GM12873 (cell line): ENCODE measurements at regions not wholly inside any gene's neighbourhood (a gene's known extent, or its start where the extent isn't known, plus 50 kb on each side); places are given as distances from the start of the nearest gene placed in this dataset.

Experiments
- CTCF ChIP-seq: IDR thresholded peaks from 2 replicates; pipeline ENCODE4 v1.5.1; 2012; ENCODE audit warnings: low read depth, mild to moderate bottlenecking, moderate library complexity, low read length, control low read depth; ENCODE audit not compliant: insufficient read depth; ENCODE audit errors: missing control alignments

GRCh38 chr15:96756656-96757055, 426.2 kb downstream of the NR2F2 start:
- TF ChIP-seq CTCF = no peak

GRCh38 chr15:96762566-96762965, 432.1 kb downstream of the NR2F2 start:
- TF ChIP-seq CTCF = no peak

- no peak for TF ChIP-seq CTCF
These were observed 434.0 kb downstream of the NR2F2 start for GRCh38 chr15:96764501-96764900.

GRCh38 chr15:96764946-96765345, 434.4 kb downstream of the NR2F2 start:
- no peak for TF ChIP-seq CTCF

- TF ChIP-seq CTCF = no peak
These were observed 435.9 kb downstream of the NR2F2 start for GRCh38 chr15:96766366-96766765.

- TF ChIP-seq CTCF = no peak
These were observed 437.4 kb downstream of the NR2F2 start for GRCh38 chr15:96767703-96768434.

GRCh38 chr15:96768435-96768789, 437.9 kb downstream of the NR2F2 start:
- TF ChIP-seq CTCF = no peak
